SH-SY5Y (cell line): ENCODE measurements at regions not wholly inside any gene's neighbourhood (a gene's known extent, or its start where the extent isn't known, plus 50 kb on each side); places are given as distances from the start of the nearest gene placed in this dataset.

Experiments used
- GATA2 ChIP-seq: IDR thresholded peaks from 2 replicates; pipeline ENCODE4 v1.6.1; 2011; ENCODE audit warnings: mild to moderate bottlenecking, low read depth, low read length
- GATA3 ChIP-seq: IDR thresholded peaks from 2 replicates; pipeline ENCODE4 v1.6.1; 2011; ENCODE audit warnings: low read depth, mild to moderate bottlenecking, low read length, moderate library complexity

DNA sequence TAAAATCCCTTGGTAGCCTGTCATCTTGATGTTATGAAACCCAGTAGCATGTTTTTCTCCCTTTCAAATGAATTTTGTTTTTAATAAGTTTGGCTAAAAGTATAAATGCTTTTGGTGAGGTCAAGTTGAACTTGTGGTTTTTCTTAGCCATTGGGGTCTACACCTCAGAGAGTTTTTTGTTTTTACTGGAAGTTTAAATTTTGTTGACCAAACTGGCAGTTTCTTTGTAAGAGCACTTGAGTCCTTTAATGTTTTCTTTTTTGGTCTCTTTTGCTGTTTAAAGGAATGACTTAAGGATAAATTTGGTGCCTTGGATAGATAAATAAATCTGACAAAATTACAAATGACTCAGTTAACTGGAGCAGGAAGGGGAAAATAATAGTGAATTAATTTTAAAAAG, 577.3 kb downstream of the SATB2 start:
- no peak for TF ChIP-seq GATA3
- TF ChIP-seq GATA2, result no peak
